ENCODE measurements at regions not wholly inside any gene's neighbourhood (a gene's known extent, or its start where the extent isn't known, plus 50 kb on each side); places are given as distances from the start of the nearest gene placed in this dataset.

DNA sequence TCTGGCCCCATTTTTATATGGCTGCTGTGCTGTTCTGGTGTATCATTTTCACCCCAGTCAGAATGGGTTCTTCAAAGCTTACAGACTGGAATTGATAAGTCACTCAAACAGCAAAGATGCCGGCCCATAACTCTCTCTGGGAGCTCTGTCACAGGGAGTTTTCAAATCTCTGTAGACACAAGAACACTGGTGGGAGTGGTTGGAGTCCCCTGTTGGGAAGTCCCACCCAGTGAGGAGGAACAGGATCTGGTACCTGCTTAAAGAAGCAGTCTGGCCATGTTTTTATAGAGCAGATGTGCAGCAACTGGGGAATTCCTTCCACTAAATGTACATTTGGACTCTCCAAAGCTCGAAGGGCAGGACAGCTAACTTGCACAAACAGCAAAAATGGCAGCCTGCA lies 69.3 kb upstream of the UGT2B7 start (continued):
- TF ChIP-seq, protein P1, sequence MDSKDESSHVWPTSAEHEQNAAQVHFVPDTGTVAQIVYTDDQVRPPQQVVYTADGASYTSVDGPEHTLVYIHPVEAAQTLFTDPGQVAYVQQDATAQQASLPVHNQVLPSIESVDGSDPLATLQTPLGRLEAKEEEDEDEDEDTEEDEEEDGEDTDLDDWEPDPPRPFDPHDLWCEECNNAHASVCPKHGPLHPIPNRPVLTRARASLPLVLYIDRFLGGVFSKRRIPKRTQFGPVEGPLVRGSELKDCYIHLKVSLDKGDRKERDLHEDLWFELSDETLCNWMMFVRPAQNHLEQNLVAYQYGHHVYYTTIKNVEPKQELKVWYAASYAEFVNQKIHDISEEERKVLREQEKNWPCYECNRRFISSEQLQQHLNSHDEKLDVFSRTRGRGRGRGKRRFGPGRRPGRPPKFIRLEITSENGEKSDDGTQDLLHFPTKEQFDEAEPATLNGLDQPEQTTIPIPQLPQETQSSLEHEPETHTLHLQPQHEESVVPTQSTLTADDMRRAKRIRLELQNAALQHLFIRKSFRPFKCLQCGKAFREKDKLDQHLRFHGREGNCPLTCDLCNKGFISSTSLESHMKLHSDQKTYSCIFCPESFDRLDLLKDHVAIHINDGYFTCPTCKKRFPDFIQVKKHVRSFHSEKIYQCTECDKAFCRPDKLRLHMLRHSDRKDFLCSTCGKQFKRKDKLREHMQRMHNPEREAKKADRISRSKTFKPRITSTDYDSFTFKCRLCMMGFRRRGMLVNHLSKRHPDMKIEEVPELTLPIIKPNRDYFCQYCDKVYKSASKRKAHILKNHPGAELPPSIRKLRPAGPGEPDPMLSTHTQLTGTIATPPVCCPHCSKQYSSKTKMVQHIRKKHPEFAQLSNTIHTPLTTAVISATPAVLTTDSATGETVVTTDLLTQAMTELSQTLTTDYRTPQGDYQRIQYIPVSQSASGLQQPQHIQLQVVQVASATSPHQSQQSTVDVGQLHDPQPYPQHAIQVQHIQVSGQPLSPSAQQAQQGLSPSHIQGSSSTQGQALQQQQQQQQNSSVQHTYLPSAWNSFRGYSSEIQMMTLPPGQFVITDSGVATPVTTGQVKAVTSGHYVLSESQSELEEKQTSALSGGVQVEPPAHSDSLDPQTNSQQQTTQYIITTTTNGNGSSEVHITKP (IDR thresholded peaks at IDR 0.05; ENCODE audit: partially characterized antibody), result no peak
- TF ChIP-seq TARDBP (IDR thresholded peaks at IDR 0.05), result no peak
- no peak for TF ChIP-seq PTRF (tag; IDR thresholded peaks at IDR 0.05)

DNA sequence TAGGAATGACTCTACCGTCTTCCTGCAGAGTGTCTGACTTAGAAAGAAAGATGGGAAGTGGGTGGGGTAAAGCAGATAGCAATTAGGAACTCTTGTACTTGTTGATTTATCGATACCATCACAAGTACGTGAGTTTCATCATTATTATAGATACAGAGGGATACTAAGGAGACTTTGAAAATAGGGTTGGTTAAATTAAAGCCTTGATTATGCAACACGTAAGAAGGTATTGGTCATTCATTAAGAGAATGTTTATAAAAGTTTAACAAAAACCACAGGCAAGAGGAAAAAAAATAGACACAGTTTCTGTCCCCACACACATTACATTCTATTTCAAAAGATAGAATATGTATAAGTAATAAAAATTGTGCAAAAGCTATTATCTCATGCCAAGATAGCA lies 65.9 kb upstream of the UGT2B7 start:
- ATAC-seq (no peak), DNase-seq (ENCODE audit: extremely low read depth in 1 of 4, low spot score in 3 of 4) (no peak), FAIRE-seq (no peak)
- WGBS (ENCODE audit: insufficient coverage, low coverage, missing lambda C conversion rate), result 1% methylated on average over 4 of the region's 4 CpGs
- ChIA-PET CTCF (ENCODE audit: low intra/inter-chr PET ratio) (no interaction called here), POLR2A (no interaction called here)
- in situ Hi-C loops (cut with MboI), result no loop called here
- H3K4me1 ChIP-seq (replicated peaks in 1 of 2; ENCODE audit: control insufficient read depth in 2 of 2, insufficient read depth in 2 of 2, low read length in 2 of 2), result no peaks in the 10 kb centered on the region
- H3K79me2 ChIP-seq (ENCODE audit: control insufficient read depth, insufficient read depth, low read length), result no peaks in the 10 kb centered on the region
- H3K4me2 ChIP-seq (ENCODE audit: insufficient read depth, low read length), result no peak overlapping the region
- H3K27ac ChIP-seq (ENCODE audit: extremely low read depth, low read depth, low read length), result no peak overlapping the region
- TF ChIP-seq CBFA2T3 (IDR thresholded peaks at IDR 0.05), result no peak
- TF ChIP-seq, protein P2, sequence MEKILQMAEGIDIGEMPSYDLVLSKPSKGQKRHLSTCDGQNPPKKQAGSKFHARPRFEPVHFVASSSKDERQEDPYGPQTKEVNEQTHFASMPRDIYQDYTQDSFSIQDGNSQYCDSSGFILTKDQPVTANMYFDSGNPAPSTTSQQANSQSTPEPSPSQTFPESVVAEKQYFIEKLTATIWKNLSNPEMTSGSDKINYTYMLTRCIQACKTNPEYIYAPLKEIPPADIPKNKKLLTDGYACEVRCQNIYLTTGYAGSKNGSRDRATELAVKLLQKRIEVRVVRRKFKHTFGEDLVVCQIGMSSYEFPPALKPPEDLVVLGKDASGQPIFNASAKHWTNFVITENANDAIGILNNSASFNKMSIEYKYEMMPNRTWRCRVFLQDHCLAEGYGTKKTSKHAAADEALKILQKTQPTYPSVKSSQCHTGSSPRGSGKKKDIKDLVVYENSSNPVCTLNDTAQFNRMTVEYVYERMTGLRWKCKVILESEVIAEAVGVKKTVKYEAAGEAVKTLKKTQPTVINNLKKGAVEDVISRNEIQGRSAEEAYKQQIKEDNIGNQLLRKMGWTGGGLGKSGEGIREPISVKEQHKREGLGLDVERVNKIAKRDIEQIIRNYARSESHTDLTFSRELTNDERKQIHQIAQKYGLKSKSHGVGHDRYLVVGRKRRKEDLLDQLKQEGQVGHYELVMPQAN (IDR thresholded peaks at IDR 0.05; ENCODE audit: borderline replicate concordance), result no peak
- H3K9me1 ChIP-seq (ENCODE audit: control insufficient read depth, insufficient read depth, low read length), result no peaks in the 10 kb centered on the region
- no peak overlapping the region for H2AFZ ChIP-seq (ENCODE audit: low read depth, low read length)
- no peaks in the 10 kb centered on the region for H3K36me3 ChIP-seq (ENCODE audit: control insufficient read depth, insufficient read depth, low read length)
- no peaks in the 10 kb centered on the region; the same call in 1 of the 2 replicates for H3K9me3 ChIP-seq (replicated peaks; ENCODE audit: control insufficient read depth, insufficient read depth, low read depth, low read length)
- intact Hi-C loops (cut with micrococcal nuclease), result no loop called here
- no peak overlapping the region for H3K4me3 ChIP-seq
- BruUV-seq (replicated peaks), result no TSS peak
- H4K20me1 ChIP-seq (replicated peaks; ENCODE audit: control insufficient read depth, insufficient read depth, low read length), result no peaks in the 10 kb centered on the region
- H3K9ac ChIP-seq (ENCODE audit: insufficient read depth in 1 of 2, low read depth in 2 of 2, low read length in 2 of 2), result no peak overlapping the region
- no peaks in the 10 kb centered on the region for H3K27me3 ChIP-seq (ENCODE audit: control insufficient read depth in 2 of 2, insufficient read depth in 2 of 2, low read length in 2 of 2)

All from K562 (cell line).